Osteoblast (primary cell): ENCODE measurements at regions not wholly inside any gene's neighbourhood (a gene's known extent, or its start where the extent isn't known, plus 50 kb on each side); places are given as distances from the start of the nearest gene placed in this dataset.
A peak's percentile ranks its signal among the peaks of the same experiment; 100 is the strongest.

ENCODE experiments used
- DNase-seq: peaks from one replicate; pipeline ENCODE4 v3.0.0; 2011; ENCODE audit warnings: low spot score, mixed read lengths; ENCODE audit not compliant: insufficient read length; ENCODE audit errors: missing footprints
- H2AFZ ChIP-seq: 2 replicates; pipeline ENCODE4 v1.6.0; 2011; ENCODE audit warnings: mild to moderate bottlenecking, low read length
- H3K27ac ChIP-seq: 2 replicates; pipeline ENCODE4 v1.5.1; 2011; ENCODE audit warnings: mild to moderate bottlenecking, low read depth, low read length, moderate library complexity
- H3K27me3 ChIP-seq: 2 replicates; pipeline ENCODE4 v1.6.0; 2012; ENCODE audit warnings: mild to moderate bottlenecking, control low read depth, inconsistent platforms, low read length, moderate library complexity; ENCODE audit not compliant: insufficient read depth
- H3K36me3 ChIP-seq: 2 replicates; pipeline ENCODE4 v1.5.1; 2011; ENCODE audit warnings: mild to moderate bottlenecking, low read length, control low read depth, moderate library complexity; ENCODE audit not compliant: insufficient read depth
- H3K4me1 ChIP-seq: 2 replicates; pipeline ENCODE4 v1.5.1; 2011; ENCODE audit warnings: mild to moderate bottlenecking, low read length, control low read depth, moderate library complexity; ENCODE audit not compliant: insufficient read depth
- H3K4me2 ChIP-seq: 2 replicates; pipeline ENCODE4 v1.6.0; 2011; ENCODE audit warnings: mild to moderate bottlenecking, low read length; ENCODE audit not compliant: insufficient read depth
- H3K4me3 ChIP-seq: fragments of 200-600 bp; sonication (generic); 3 replicates; pipeline ENCODE4 v1.5.1; 2012; ENCODE audit warnings: mild to moderate bottlenecking, low read length, inconsistent platforms; ENCODE audit not compliant: insufficient read depth
- H3K79me2 ChIP-seq: 2 replicates; pipeline ENCODE4 v1.6.0; 2012; ENCODE audit warnings: mild to moderate bottlenecking, low read length, control low read depth, inconsistent platforms; ENCODE audit not compliant: insufficient read depth
- H3K9me3 ChIP-seq: 2 replicates; pipeline ENCODE4 v1.5.1; 2011; ENCODE audit warnings: low read depth, low read length, control low read depth
- H4K20me1 ChIP-seq: 2 replicates; pipeline ENCODE4 v1.6.0; 2012; ENCODE audit warnings: mild to moderate bottlenecking, low read length, control low read depth; ENCODE audit not compliant: insufficient read depth
- TF ChIP-seq, protein P1 (sequence below): IDR thresholded peaks from 2 replicates; pipeline ENCODE4 v1.5.1; 2011; ENCODE audit warnings: mild to moderate bottlenecking, low read depth, low read length, moderate library complexity; ENCODE audit errors: extremely low read depth

DNA sequence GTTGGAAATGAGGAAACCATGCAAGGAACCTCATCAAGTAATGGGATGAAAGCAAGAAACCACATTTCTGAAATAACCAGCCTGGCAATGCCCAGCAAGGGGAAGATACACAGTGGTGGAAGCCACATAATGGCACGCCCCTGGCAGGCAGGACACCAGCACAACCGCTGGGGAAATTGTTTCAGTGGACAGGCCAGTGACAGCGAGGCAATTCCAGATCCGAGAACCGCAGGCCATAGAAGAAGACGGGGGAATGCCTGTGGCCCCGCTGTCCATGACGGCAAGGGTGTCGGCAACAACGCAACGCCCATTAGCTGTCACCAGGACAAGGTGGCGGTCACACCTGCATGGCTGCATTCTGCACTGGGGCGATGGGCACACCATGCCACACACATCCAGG, 1389.6 kb downstream of the BRD1 start:
- Histone ChIP-seq H3K36me3 (no peaks in the 10 kb centered on the region), H4K20me1 (no peaks in the 10 kb centered on the region), H3K9me3 (no peaks in the 10 kb centered on the region), H3K4me2 (no peak overlapping the region), H3K27ac (no peak overlapping the region), H2AFZ (no peak overlapping the region), H3K4me1 (no peaks in the 10 kb centered on the region), H3K4me3 (no peak overlapping the region), H3K79me2 (no peaks in the 10 kb centered on the region), H3K27me3 (no peaks in the 10 kb centered on the region)
- peak; percentile 69 for DNase-seq
- TF ChIP-seq, protein P1, sequence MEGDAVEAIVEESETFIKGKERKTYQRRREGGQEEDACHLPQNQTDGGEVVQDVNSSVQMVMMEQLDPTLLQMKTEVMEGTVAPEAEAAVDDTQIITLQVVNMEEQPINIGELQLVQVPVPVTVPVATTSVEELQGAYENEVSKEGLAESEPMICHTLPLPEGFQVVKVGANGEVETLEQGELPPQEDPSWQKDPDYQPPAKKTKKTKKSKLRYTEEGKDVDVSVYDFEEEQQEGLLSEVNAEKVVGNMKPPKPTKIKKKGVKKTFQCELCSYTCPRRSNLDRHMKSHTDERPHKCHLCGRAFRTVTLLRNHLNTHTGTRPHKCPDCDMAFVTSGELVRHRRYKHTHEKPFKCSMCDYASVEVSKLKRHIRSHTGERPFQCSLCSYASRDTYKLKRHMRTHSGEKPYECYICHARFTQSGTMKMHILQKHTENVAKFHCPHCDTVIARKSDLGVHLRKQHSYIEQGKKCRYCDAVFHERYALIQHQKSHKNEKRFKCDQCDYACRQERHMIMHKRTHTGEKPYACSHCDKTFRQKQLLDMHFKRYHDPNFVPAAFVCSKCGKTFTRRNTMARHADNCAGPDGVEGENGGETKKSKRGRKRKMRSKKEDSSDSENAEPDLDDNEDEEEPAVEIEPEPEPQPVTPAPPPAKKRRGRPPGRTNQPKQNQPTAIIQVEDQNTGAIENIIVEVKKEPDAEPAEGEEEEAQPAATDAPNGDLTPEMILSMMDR = no peak

DNA sequence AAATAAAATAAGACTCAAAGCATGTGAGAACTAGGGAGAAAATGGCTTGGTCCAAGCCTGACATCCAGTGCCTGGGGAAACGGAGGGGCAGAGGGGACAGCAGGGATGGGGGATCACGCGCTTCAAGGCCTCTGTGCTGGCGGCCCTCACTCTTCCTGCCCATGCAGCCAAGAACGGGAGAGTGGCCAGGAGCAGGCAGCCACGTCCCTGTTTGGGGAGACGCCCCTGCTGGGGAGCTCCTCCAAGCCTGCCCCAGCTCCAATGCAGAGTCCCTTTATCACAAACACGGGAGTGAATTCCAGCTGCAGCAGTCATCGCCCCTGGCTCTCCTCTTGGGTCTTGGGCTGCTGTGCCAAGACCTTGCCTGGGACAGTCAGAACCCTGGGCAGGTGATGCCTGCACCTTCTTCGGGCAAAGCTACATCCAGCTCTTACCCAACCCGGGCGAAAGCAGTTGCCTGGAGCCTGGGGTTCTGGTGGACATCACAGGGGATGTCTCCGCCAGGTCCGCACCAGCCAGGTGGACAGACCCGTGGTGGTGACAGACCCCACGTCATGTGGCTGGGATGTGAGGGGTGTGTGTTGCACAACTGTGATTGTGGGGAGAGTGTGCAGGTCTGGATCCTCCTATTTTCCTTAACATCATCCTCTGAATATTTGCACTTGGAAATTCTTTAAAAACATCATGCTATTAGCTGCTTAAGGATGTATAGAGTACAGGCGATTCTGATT, 1391.3 kb downstream of the BRD1 start:
- Histone ChIP-seq H3K27ac (no peak overlapping the region), H4K20me1 (no peaks in the 10 kb centered on the region), H3K4me3 (no peak overlapping the region), H3K79me2 (no peaks in the 10 kb centered on the region), H2AFZ (no peak overlapping the region), H3K9me3 (no peaks in the 10 kb centered on the region), H3K4me2 (no peak overlapping the region), H3K4me1 (no peaks in the 10 kb centered on the region), H3K27me3 (no peaks in the 10 kb centered on the region), H3K36me3 (no peaks in the 10 kb centered on the region)
- TF ChIP-seq, protein P1 = no peak
- peak; percentile 68 for DNase-seq

DNA sequence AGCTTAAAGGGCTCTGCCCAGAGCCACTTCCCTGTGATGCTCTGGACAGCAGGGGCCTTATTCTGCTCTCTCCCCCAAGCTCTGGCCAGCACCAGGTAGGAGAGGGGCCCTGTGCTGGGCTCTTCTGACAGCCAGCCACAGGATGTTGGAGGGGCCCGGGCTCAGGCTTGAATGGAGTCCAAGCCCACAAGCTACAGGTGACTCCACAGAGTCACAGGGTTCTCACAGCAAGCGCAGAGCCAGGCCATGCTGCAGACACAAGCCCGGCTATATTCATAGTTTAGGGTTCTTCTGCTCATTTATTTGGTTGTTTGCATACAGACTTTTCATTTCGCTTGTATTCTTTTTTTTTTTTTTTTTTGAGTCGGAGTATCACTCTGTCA, 1392.8 kb downstream of the BRD1 start:
- Histone ChIP-seq H3K27ac (no peak overlapping the region), H3K36me3 (no peaks in the 10 kb centered on the region), H3K27me3 (no peaks in the 10 kb centered on the region), H3K79me2 (no peaks in the 10 kb centered on the region), H3K4me2 (no peak overlapping the region), H2AFZ (no peak overlapping the region), H3K4me3 (no peak overlapping the region), H3K9me3 (no peaks in the 10 kb centered on the region), H3K4me1 (no peaks in the 10 kb centered on the region), H4K20me1 (no peaks in the 10 kb centered on the region)
- DNase-seq = no peak
- TF ChIP-seq, protein P1 = no peak

GRCh38 chr22:48434156-48434867, 1393.4 kb downstream of the BRD1 start:
- H3K4me3 ChIP-seq = no peak overlapping the region
- no peak overlapping the region for H2AFZ ChIP-seq
- no peaks in the 10 kb centered on the region for H3K4me1 ChIP-seq
- H4K20me1 ChIP-seq = no peaks in the 10 kb centered on the region
- peak; percentile 73 for DNase-seq
- no peaks in the 10 kb centered on the region for H3K79me2 ChIP-seq
- no peaks in the 10 kb centered on the region for H3K36me3 ChIP-seq
- no peaks in the 10 kb centered on the region for H3K9me3 ChIP-seq
- TF ChIP-seq, protein P1 = no peak
- H3K27ac ChIP-seq = no peak overlapping the region
- no peak overlapping the region for H3K4me2 ChIP-seq
- no peaks in the 10 kb centered on the region for H3K27me3 ChIP-seq
